ENCODE measurements at regions not wholly inside any gene's neighbourhood (a gene's known extent, or its start where the extent isn't known, plus 50 kb on each side); places are given as distances from the start of the nearest gene placed in this dataset.

DNA sequence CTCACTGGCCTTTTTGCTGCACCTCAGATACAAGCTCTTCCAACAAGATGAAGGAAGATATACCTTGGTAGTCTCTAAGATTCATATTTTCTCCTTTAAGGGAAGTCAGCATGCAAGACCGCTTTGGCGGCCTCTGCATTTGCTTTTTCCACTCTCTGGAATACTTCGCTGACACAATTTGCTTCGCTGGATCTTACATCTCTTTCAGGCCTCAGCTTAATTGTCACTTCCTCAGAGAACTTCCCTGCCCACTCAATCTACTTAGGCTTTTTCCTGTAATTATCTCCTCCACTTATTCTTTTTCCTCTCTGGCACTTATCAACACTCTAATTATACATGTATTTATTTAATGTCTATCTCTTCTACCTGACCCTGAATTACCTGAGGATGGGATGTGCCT is 1131.1 kb upstream of the WWC1 start:
- H3K36me3 Mint-ChIP-seq (ENCODE audit: low read depth), result no peaks in the 10 kb centered on the region
- no peak for DNase-seq
- H3K9me3 Mint-ChIP-seq (ENCODE audit: insufficient read depth), result no peaks in the 10 kb centered on the region
- CTCF ChIA-PET, result no interaction called here
- ATAC-seq, result no peak
- no peaks in the 10 kb centered on the region for H3K27me3 Mint-ChIP-seq (ENCODE audit: low read depth)
- H3K4me3 Mint-ChIP-seq, result no peak overlapping the region
- H3K27ac Mint-ChIP-seq, result no peak overlapping the region
- POLR2A ChIA-PET, result no interaction called here
- no peaks in the 10 kb centered on the region for H3K4me1 Mint-ChIP-seq (ENCODE audit: low read depth)

DNA sequence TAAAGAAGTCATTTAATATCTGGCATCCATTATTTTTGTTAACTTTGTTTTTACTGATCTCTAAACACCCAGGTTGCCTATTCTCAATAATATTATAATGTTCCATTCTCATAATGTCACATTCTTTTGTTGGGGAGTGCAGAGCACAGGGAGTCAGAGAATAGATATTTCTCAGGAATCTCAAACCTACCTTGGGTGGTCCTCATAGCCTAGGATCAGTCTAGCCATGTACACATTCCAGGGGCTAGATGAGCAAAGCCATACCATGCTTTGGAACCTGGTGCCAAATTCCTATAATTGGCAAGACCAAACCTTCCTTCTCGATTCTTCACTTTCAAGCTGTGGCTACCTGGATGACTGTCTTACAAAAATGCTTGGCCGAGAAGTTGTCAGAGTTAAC is 1124.7 kb upstream of the WWC1 start:
- Mint-ChIP-seq H3K27ac (no peak overlapping the region), H3K27me3 (ENCODE audit: low read depth) (no peaks in the 10 kb centered on the region), H3K36me3 (ENCODE audit: low read depth) (no peaks in the 10 kb centered on the region), H3K9me3 (ENCODE audit: insufficient read depth) (peaks cover 4% of the 10 kb centered on the region), H3K4me1 (ENCODE audit: low read depth) (no peaks in the 10 kb centered on the region), H3K4me3 (no peak overlapping the region)
- ATAC-seq, result no peak
- ChIA-PET POLR2A (no interaction called here), CTCF (no interaction called here)
- no peak for DNase-seq

DNA sequence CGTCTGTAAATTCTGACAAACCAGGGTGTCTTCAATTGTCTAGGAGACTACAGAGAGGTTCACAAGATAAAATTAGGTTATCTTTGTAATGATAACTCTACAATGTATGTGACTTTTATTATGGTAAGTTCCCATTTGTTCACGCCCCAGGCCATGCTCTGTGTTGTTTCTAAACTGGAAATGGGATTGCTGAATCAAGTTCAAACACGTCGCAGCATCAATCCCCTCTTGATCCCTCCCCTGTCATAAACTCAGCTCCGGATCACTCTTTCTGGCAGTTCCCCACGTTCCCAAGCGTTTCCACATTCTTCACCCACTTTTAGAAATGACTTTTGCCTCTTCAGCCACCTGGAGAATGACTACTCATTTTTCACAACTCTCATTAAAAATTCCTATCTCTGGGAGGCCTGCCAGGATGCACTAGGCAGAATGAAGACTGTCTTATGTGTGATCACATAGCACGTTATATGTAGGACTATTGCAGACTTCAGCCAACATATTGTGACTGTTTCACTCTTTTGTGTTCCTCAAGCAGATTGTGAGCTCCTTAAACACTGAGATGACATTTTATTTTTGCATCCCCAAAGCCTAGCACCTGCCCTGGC is 1124.2 kb upstream of the WWC1 start:
- DNase-seq (no peak), ATAC-seq (no peak)
- CTCF ChIA-PET, result no interaction called here
- POLR2A ChIA-PET, result no interaction called here
- Mint-ChIP-seq H3K4me1 (ENCODE audit: low read depth) (no peaks in the 10 kb centered on the region), H3K27ac (no peak overlapping the region), H3K9me3 (ENCODE audit: insufficient read depth) (peaks cover 4% of the 10 kb centered on the region), H3K36me3 (ENCODE audit: low read depth) (no peaks in the 10 kb centered on the region), H3K27me3 (ENCODE audit: low read depth) (no peaks in the 10 kb centered on the region), H3K4me3 (no peak overlapping the region)

DNA sequence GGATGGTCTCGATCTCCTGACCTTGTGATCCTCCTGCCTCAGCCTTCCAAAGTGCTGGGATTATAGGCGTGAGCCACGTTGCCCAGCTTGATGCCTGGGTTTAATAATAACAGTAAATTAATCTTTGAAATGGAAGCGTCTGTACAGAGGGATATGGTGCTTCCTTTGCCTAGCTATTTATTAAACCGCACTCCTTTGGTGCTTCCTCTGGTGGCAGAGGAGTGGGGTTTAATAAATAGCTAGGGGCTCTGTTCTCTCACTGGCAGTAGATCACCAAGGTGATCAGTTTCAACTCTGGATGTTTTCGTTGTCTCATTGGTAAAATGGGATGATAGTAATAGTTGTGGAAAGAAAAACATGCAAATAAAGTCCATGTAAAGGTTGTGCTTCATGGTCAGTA is 1122.5 kb upstream of the WWC1 start:
- H3K9me3 Mint-ChIP-seq (ENCODE audit: insufficient read depth), result peaks cover 4% of the 10 kb centered on the region
- no peaks in the 10 kb centered on the region for H3K27me3 Mint-ChIP-seq (ENCODE audit: low read depth)
- ATAC-seq, result no peak
- ChIA-PET CTCF (no interaction called here), POLR2A (no interaction called here)
- no peak overlapping the region for H3K27ac Mint-ChIP-seq
- no peak for DNase-seq
- no peaks in the 10 kb centered on the region for H3K4me1 Mint-ChIP-seq (ENCODE audit: low read depth)
- no peak overlapping the region for H3K4me3 Mint-ChIP-seq
- no peaks in the 10 kb centered on the region for H3K36me3 Mint-ChIP-seq (ENCODE audit: low read depth)

DNA sequence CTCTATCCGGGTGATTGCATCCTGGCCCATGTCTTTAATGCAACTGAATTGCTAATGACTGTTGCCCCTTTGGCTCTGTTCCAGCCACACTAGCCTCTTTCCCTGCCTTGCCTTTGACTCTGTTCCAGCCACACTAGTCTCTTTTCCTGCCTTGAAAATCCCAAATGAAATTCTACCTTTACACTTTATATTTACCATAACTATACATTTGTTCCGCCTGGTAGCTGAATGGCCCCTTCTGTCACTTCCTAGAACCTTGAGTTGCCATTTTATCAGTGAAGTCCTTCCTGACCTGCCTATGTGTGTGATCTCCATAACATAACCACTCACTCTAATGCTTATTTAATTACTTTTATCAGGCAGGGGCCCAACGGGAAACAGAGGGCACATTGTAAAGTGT is 1120.4 kb upstream of the WWC1 start:
- H3K4me3 Mint-ChIP-seq, result no peak overlapping the region
- no peak for ATAC-seq
- H3K4me1 Mint-ChIP-seq (ENCODE audit: low read depth), result no peaks in the 10 kb centered on the region
- peaks cover 7% of the 10 kb centered on the region for H3K9me3 Mint-ChIP-seq (ENCODE audit: insufficient read depth)
- ChIA-PET CTCF (no interaction called here), POLR2A (no interaction called here)
- H3K27ac Mint-ChIP-seq, result no peak overlapping the region
- no peaks in the 10 kb centered on the region for H3K36me3 Mint-ChIP-seq (ENCODE audit: low read depth)
- no peaks in the 10 kb centered on the region for H3K27me3 Mint-ChIP-seq (ENCODE audit: low read depth)
- DNase-seq, result no peak

DNA sequence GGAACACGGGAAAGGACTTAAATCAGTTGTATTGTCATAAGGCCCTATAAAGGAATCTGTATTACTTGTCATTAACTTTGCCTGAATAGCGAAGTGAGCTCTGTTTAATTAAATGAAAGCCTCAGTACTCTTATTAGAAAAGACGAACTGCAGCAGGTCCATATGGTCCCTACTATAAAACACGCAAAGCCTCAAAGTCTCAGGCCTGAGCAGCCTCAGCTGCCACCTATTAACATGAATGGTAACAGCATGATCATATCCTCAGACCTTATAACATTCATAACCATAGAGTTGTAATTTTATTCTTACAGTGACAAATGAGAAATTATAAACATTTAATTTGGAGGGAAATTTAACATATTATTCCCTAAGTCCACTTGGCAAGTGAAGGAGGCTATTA is 1113.7 kb upstream of the WWC1 start:
- ATAC-seq, result no peak
- Mint-ChIP-seq H3K27me3 (ENCODE audit: low read depth) (no peaks in the 10 kb centered on the region), H3K36me3 (ENCODE audit: low read depth) (no peaks in the 10 kb centered on the region), H3K9me3 (ENCODE audit: insufficient read depth) (peaks cover 3% of the 10 kb centered on the region), H3K27ac (no peak overlapping the region), H3K4me3 (no peak overlapping the region), H3K4me1 (ENCODE audit: low read depth) (no peaks in the 10 kb centered on the region)
- no peak for DNase-seq
- ChIA-PET CTCF (no interaction called here), POLR2A (no interaction called here)

DNA sequence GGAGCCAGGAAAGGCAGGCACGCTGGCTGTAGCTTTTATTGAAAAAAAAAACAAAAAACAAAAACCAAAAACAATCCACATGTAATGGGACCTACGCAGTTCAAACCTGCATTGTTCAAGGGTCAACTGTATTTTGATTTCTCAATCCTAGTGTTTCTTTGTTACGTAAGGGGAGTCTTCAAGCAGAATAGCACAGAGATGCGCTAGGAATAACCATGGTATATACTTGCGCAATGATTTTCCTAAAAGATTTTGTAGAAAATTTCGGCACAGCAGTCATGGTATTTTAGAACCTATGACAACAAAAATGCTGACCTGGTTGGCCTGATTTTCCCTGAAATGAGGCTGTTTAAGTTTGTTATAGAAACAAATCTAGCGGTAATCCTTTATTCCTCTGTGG is 1110.5 kb upstream of the WWC1 start:
- Mint-ChIP-seq H3K4me1 (ENCODE audit: low read depth) (no peaks in the 10 kb centered on the region), H3K4me3 (no peak overlapping the region), H3K27me3 (ENCODE audit: low read depth) (no peaks in the 10 kb centered on the region), H3K9me3 (ENCODE audit: insufficient read depth) (no peaks in the 10 kb centered on the region), H3K27ac (no peak overlapping the region), H3K36me3 (ENCODE audit: low read depth) (no peaks in the 10 kb centered on the region)
- ATAC-seq (no peak), DNase-seq (no peak)
- CTCF ChIA-PET, result no interaction called here
- POLR2A ChIA-PET, result no interaction called here

DNA sequence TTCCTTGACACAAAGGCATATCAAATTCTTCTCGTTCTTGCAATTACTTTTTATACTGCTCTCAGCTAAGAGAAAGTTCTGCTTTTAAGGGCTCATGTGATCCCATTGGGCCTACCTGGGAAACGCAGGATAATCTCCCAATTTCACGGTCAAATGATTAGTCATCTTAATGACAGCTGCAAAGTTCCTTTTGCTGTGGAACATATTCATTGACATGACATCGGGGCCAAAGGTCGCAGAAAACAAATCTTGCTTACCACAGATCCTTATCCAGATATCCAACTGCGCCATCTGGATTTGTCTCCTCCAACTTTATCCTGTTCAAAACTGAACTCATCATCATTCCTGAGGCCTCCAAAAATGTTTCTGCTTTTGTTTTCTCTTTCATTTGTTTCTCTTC is 1085.6 kb upstream of the WWC1 start:
- H3K27ac Mint-ChIP-seq, result no peak overlapping the region
- H3K4me1 Mint-ChIP-seq (ENCODE audit: low read depth), result no peaks in the 10 kb centered on the region
- no peaks in the 10 kb centered on the region for H3K36me3 Mint-ChIP-seq (ENCODE audit: low read depth)
- no peak for DNase-seq
- H3K4me3 Mint-ChIP-seq, result no peak overlapping the region
- ChIA-PET POLR2A (no interaction called here), CTCF (no interaction called here)
- ATAC-seq, result no peak
- H3K27me3 Mint-ChIP-seq (ENCODE audit: low read depth), result no peaks in the 10 kb centered on the region
- no peaks in the 10 kb centered on the region for H3K9me3 Mint-ChIP-seq (ENCODE audit: insufficient read depth)

DNA sequence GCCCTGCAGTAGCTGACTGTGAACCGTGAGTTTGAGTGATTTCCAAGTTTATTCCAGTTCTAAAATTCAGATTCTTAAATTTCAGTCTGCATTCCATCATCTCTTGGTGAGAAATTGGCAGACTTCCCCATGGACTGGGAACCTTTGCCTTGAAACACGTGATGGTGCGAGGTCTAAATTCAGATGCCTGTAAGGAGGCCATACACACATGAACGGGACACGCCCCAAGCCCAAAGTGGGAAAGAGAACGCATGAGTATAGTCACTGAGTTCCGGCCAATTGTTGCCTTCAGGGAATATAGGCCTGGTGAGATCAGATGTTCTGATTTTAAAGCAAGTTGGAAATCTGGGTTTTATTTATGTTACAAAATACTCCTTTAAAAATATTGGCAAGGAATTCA is 1084.4 kb upstream of the WWC1 start:
- H3K4me1 Mint-ChIP-seq (ENCODE audit: low read depth), result no peaks in the 10 kb centered on the region
- H3K36me3 Mint-ChIP-seq (ENCODE audit: low read depth), result no peaks in the 10 kb centered on the region
- no peak overlapping the region for H3K27ac Mint-ChIP-seq
- POLR2A ChIA-PET, result no interaction called here
- H3K9me3 Mint-ChIP-seq (ENCODE audit: insufficient read depth), result no peaks in the 10 kb centered on the region
- H3K27me3 Mint-ChIP-seq (ENCODE audit: low read depth), result no peaks in the 10 kb centered on the region
- CTCF ChIA-PET, result no interaction called here
- no peak for ATAC-seq
- DNase-seq, result no peak
- no peak overlapping the region for H3K4me3 Mint-ChIP-seq

DNA sequence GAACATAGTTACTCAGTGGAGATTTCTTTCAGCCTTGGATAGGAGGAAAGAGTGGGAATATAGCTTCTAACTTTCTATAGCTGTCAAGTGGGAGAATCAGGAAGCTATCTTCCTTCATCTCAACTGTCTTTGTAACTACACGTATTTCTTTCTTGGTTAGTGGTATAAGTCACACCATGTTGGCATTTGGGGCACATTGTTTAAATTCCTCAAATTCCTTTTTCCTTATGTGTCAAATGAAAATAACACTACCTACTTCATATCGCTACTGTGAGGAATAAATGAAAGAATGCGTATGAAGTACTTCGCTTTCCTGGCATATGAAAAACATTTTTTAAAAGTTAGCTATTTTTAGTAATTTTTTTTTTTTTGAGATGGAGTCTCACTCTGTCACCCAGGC is 1082.5 kb upstream of the WWC1 start:
- H3K9me3 Mint-ChIP-seq (ENCODE audit: insufficient read depth), result no peaks in the 10 kb centered on the region
- no peaks in the 10 kb centered on the region for H3K27me3 Mint-ChIP-seq (ENCODE audit: low read depth)
- H3K4me3 Mint-ChIP-seq, result no peak overlapping the region
- no peaks in the 10 kb centered on the region for H3K36me3 Mint-ChIP-seq (ENCODE audit: low read depth)
- no peaks in the 10 kb centered on the region for H3K4me1 Mint-ChIP-seq (ENCODE audit: low read depth)
- DNase-seq, result no peak
- POLR2A ChIA-PET, result no interaction called here
- H3K27ac Mint-ChIP-seq, result no peak overlapping the region
- no peak for ATAC-seq
- CTCF ChIA-PET, result no interaction called here

DNA sequence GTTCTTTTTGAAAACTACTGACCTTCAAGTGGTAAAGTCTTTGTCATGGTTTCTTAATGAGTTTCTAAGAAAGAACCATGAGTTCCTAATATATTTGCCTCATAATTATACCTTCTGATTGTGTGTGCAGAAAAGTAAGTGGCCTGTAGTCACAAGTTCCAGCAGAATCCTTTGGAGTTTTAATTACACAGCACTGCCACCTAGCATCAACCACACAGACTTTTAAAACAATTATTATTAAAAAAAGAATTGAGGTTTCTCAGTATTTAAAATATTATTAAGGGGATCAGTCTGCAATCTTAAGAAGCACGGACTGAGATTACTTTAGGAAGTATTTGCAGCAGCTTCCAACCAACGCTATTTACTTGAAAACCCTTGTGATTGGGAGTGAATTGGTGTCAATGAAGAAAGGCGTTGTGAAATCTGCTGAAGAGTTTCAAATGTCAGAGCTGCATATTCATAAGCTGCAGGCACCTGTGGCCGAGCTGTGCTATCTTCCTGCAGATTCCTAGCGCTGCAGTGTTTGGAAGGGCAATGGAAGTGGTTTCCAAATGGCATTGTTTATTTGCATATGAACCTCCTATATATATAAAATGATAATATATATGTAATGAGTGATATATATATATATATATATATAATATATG is 1074.2 kb upstream of the WWC1 start:
- Mint-ChIP-seq H3K36me3 (ENCODE audit: low read depth) (no peaks in the 10 kb centered on the region), H3K9me3 (ENCODE audit: insufficient read depth) (no peaks in the 10 kb centered on the region), H3K27me3 (ENCODE audit: low read depth) (no peaks in the 10 kb centered on the region), H3K4me1 (ENCODE audit: low read depth) (no peaks in the 10 kb centered on the region), H3K27ac (no peak overlapping the region), H3K4me3 (no peak overlapping the region)
- no peak for ATAC-seq
- POLR2A ChIA-PET, result no interaction called here
- CTCF ChIA-PET, result no interaction called here
- DNase-seq, result no peak

DNA sequence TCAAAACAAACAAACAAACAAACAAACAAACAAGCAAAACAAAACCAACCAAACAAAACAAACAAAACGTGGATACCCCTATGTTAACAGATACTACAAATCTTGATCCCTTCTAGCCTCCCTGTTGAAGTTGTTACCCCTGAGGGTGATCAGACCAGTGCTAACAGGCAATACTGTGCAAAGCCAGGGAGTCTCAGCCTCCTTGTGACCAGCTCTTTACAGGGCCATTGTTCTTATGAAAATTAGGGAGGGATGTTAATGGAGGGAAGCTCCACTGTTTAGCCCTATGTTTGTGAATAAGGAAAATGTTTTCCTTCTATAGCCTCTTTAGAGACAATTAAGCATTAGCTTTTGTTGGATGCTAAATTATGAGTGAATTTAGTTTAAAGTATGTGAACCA is 1072.1 kb upstream of the WWC1 start:
- ChIA-PET CTCF (no interaction called here), POLR2A (no interaction called here)

DNA sequence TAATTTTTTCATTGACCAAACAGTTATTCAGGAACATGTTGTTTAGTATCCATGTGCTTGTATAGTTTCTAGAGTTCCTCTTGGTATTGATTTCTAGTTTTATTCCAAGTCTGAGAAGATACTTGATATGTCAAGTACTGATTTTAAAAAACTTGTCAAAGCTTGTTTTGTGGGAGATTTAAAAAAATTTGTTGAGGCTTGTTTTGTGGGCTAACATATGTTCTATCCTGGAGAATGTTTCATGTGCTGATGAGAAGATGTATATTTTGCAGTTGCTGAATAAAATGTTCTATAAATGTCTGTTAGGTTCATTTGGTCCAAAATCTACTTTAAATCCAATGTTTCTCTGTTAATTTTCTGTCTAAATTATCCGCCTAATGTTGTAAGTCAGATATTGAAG is 1065.1 kb upstream of the WWC1 start:
- Mint-ChIP-seq H3K9me3 (ENCODE audit: insufficient read depth) (peaks cover 7% of the 10 kb centered on the region), H3K27me3 (ENCODE audit: low read depth) (no peaks in the 10 kb centered on the region), H3K27ac (no peak overlapping the region), H3K36me3 (ENCODE audit: low read depth) (no peaks in the 10 kb centered on the region), H3K4me3 (no peak overlapping the region), H3K4me1 (ENCODE audit: low read depth) (no peaks in the 10 kb centered on the region)
- ATAC-seq (no peak), DNase-seq (no peak)
- CTCF ChIA-PET, result no interaction called here
- POLR2A ChIA-PET, result no interaction called here

More for the DNA sequence above, 1072.1 kb upstream of the WWC1 start:
- DNase-seq, result no peak
- Mint-ChIP-seq H3K4me3 (no peak overlapping the region), H3K9me3 (ENCODE audit: insufficient read depth) (no peaks in the 10 kb centered on the region), H3K36me3 (ENCODE audit: low read depth) (no peaks in the 10 kb centered on the region), H3K4me1 (ENCODE audit: low read depth) (no peaks in the 10 kb centered on the region), H3K27me3 (ENCODE audit: low read depth) (no peaks in the 10 kb centered on the region), H3K27ac (no peak overlapping the region)
- ATAC-seq, result no peak

Data from activated CD8-positive, alpha-beta T cell treated with anti-CD3 and anti-CD28 coated beads, Interleukin-2, amount 10 ng/mL, durations not matched to agents 7 days and 5 days (primary cell).